NCI-H146 treated with DMSO at 0.1 percent for 48 hours (cell line): ENCODE measurements at regions not wholly inside any gene's neighbourhood (a gene's known extent, or its start where the extent isn't known, plus 50 kb on each side); places are given as distances from the start of the nearest gene placed in this dataset.

ENCODE experiments used
- DNase-seq: peaks from one replicate; lab custom pipeline; 2025; ENCODE audit not compliant: unreplicated experiment; lab: John Stamatoyannopoulos, UW

- no peak for DNase-seq
Measured at GRCh38 chr5:61650661-61651060, 318.6 kb downstream of the ZSWIM6 start.

GRCh38 chr5:61651195-61651594 is 319.1 kb downstream of the ZSWIM6 start:
- no peak for DNase-seq

- no peak for DNase-seq
Measured at GRCh38 chr5:61652916-61653315, 320.9 kb downstream of the ZSWIM6 start.

- DNase-seq: no peak
Measured at GRCh38 chr5:61653807-61654580, 321.9 kb downstream of the ZSWIM6 start.

- DNase-seq: no peak
Measured at GRCh38 chr5:61654876-61655275, 322.8 kb downstream of the ZSWIM6 start.

GRCh38 chr5:61657010-61657409 is 325.0 kb downstream of the ZSWIM6 start:
- no peak for DNase-seq

GRCh38 chr5:61657686-61658085 is 325.6 kb downstream of the ZSWIM6 start:
- no peak for DNase-seq

GRCh38 chr5:61658592-61659008 is 326.5 kb downstream of the ZSWIM6 start:
- peak; percentile 44 for DNase-seq

GRCh38 chr5:61659221-61659696 is 327.2 kb downstream of the ZSWIM6 start:
- DNase-seq: no peak

- DNase-seq: no peak
Measured at GRCh38 chr5:61662670-61663069, 330.6 kb downstream of the ZSWIM6 start.

GRCh38 chr5:61666064-61666621 is 334.1 kb downstream of the ZSWIM6 start:
- no peak for DNase-seq

- no peak for DNase-seq
Measured at GRCh38 chr5:61667525-61668218, 335.6 kb downstream of the ZSWIM6 start.

- no peak for DNase-seq
Measured at GRCh38 chr5:61669531-61669930, 337.5 kb downstream of the ZSWIM6 start.

- DNase-seq: peak; percentile 43
Measured at GRCh38 chr5:61670941-61671340, 338.9 kb downstream of the ZSWIM6 start.

- peak; percentile 35 for DNase-seq
Measured at GRCh38 chr5:61673007-61673735, 341.1 kb downstream of the ZSWIM6 start.

- no peak for DNase-seq
Measured at GRCh38 chr5:61674378-61674777, 342.3 kb downstream of the ZSWIM6 start.

- peak; percentile 19 for DNase-seq
Measured at GRCh38 chr5:61675015-61675692, 343.1 kb downstream of the ZSWIM6 start.

GRCh38 chr5:61677220-61677619 is 345.2 kb downstream of the ZSWIM6 start:
- no peak for DNase-seq

GRCh38 chr5:61678966-61679365 is 346.9 kb downstream of the ZSWIM6 start:
- no peak for DNase-seq

- DNase-seq: no peak
Measured at GRCh38 chr5:61679562-61679961, 347.5 kb downstream of the ZSWIM6 start.

GRCh38 chr5:61680247-61680646 is 348.2 kb downstream of the ZSWIM6 start:
- no peak for DNase-seq
